GM12878 (cell line): ENCODE measurements at regions not wholly inside any gene's neighbourhood (a gene's known extent, or its start where the extent isn't known, plus 50 kb on each side); places are given as distances from the start of the nearest gene placed in this dataset.

Experiments used
- CEBPB ChIP-seq, 2 experiments: fragments of 150-350 bp in 1 of 2; IDR thresholded peaks; 2 replicates each; pipeline ENCODE4 v1.6.1; 2012 to 2014; ENCODE audit warnings: low read depth in 2 of 2, low read length in 2 of 2, borderline replicate concordance in 1 of 2, inconsistent platforms in 1 of 2
- CTCF ChIP-seq, 3 experiments: IDR thresholded peaks in 2 of 3; conservative IDR thresholded peaks in 1 of 3; 2 replicates each; pipeline ENCODE4 v1.5.1; 2011; ENCODE audit warnings: low read depth in 3 of 3, low read length in 3 of 3, mild to moderate bottlenecking in 3 of 3, control low read depth in 2 of 3, moderate library complexity in 2 of 3, inconsistent platforms in 1 of 3, mixed read lengths in 1 of 3; ENCODE audit not compliant: control insufficient read depth in 2 of 3, insufficient read depth in 1 of 3; ENCODE audit errors: extremely low read depth in 1 of 3
- EGR1 ChIP-seq, 2 experiments: IDR thresholded peaks; 1 replicate in 1 of 2; 2 replicates in 1 of 2; pipeline ENCODE4 v1.6.1; 2011 to 2012; ENCODE audit warnings: low read depth in 2 of 2, low read length in 2 of 2, borderline replicate concordance in 1 of 2, mild to moderate bottlenecking in 1 of 2, moderate library complexity in 1 of 2
- EP300 ChIP-seq, 2 experiments: fragments of 150-350 bp in 1 of 2; IDR thresholded peaks; 2 replicates each; pipeline ENCODE4 v1.6.1; 2011 to 2012; ENCODE audit warnings: low read depth in 2 of 2, low read length in 2 of 2, borderline replicate concordance in 1 of 2, improper control_type of control experiment in 1 of 2, inconsistent platforms in 1 of 2; ENCODE audit not compliant: control insufficient read depth in 1 of 2
- POLR2A ChIP-seq: IDR thresholded peaks from 2 replicates; pipeline ENCODE4 v1.6.1; 2011; ENCODE audit warnings: low read depth, mild to moderate bottlenecking, low read length
- SIN3A ChIP-seq: IDR thresholded peaks from 2 replicates; pipeline ENCODE4 v1.6.1; 2012; ENCODE audit warnings: low read depth, low read length, improper control_type of control experiment
- SMC3 ChIP-seq: IDR thresholded peaks from 2 replicates; pipeline ENCODE4 v1.6.1; 2011; ENCODE audit warnings: low read length, improper control_type of control experiment, borderline replicate concordance
- SREBF1 ChIP-seq: IDR thresholded peaks from 2 replicates; pipeline ENCODE4 v1.6.1; 2012; ENCODE audit warnings: mild to moderate bottlenecking, low read length
- SREBF2 ChIP-seq: IDR thresholded peaks from 2 replicates; pipeline ENCODE4 v1.6.1; 2012; ENCODE audit warnings: mild to moderate bottlenecking, low read length
- TCF7 ChIP-seq: IDR thresholded peaks from 2 replicates; pipeline ENCODE4 v1.6.1; 2014; ENCODE audit warnings: antibody characterized with exemption, borderline replicate concordance
- TF ChIP-seq, protein P1 (sequence below): fragments of 450-650 bp; IDR thresholded peaks from 2 replicates; pipeline ENCODE4 v1.6.1; 2016; ENCODE audit warnings: mild to moderate bottlenecking, moderate library complexity, borderline replicate concordance

- TF ChIP-seq EP300 (IDR thresholded peaks at IDR 0.05; ENCODE audit: borderline replicate concordance in 1 of 2, control insufficient read depth in 1 of 2, low read depth in 2 of 2, low read length in 2 of 2) (no peak), POLR2A (no peak), CEBPB (IDR thresholded peaks at IDR 0.05; ENCODE audit: borderline replicate concordance in 1 of 2, low read depth in 2 of 2, low read length in 2 of 2) (no peak), CTCF (IDR thresholded peaks at IDR 0.05 in 2 of 3, conservative IDR thresholded peaks at IDR 0.05 in 1 of 3; ENCODE audit: control insufficient read depth in 2 of 3, extremely low read depth in 1 of 3, insufficient read depth in 1 of 3, low read depth in 3 of 3, low read length in 3 of 3) (no peak), SMC3 (no peak), SREBF2 (no peak), SREBF1 (no peak), SIN3A (no peak), EGR1 (IDR thresholded peaks at IDR 0.05; ENCODE audit: borderline replicate concordance in 1 of 2, low read depth in 2 of 2, low read length in 2 of 2) (no peak), TCF7 (no peak)
- TF ChIP-seq, protein P1, sequence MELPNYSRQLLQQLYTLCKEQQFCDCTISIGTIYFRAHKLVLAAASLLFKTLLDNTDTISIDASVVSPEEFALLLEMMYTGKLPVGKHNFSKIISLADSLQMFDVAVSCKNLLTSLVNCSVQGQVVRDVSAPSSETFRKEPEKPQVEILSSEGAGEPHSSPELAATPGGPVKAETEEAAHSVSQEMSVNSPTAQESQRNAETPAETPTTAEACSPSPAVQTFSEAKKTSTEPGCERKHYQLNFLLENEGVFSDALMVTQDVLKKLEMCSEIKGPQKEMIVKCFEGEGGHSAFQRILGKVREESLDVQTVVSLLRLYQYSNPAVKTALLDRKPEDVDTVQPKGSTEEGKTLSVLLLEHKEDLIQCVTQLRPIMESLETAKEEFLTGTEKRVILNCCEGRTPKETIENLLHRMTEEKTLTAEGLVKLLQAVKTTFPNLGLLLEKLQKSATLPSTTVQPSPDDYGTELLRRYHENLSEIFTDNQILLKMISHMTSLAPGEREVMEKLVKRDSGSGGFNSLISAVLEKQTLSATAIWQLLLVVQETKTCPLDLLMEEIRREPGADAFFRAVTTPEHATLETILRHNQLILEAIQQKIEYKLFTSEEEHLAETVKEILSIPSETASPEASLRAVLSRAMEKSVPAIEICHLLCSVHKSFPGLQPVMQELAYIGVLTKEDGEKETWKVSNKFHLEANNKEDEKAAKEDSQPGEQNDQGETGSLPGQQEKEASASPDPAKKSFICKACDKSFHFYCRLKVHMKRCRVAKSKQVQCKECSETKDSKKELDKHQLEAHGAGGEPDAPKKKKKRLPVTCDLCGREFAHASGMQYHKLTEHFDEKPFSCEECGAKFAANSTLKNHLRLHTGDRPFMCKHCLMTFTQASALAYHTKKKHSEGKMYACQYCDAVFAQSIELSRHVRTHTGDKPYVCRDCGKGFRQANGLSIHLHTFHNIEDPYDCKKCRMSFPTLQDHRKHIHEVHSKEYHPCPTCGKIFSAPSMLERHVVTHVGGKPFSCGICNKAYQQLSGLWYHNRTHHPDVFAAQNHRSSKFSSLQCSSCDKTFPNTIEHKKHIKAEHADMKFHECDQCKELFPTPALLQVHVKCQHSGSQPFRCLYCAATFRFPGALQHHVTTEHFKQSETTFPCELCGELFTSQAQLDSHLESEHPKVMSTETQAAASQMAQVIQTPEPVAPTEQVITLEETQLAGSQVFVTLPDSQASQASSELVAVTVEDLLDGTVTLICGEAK = no peak
These were observed 74.7 kb downstream of the LEPR start for GRCh38 chr1:65495137-65495536.
